NCI-H2171 (cell line): ENCODE measurements at regions not wholly inside any gene's neighbourhood (a gene's known extent, or its start where the extent isn't known, plus 50 kb on each side); places are given as distances from the start of the nearest gene placed in this dataset.

ENCODE experiments used
- DNase-seq: peaks from one replicate; lab custom pipeline; 2025; lab: John Stamatoyannopoulos, UW

DNA sequence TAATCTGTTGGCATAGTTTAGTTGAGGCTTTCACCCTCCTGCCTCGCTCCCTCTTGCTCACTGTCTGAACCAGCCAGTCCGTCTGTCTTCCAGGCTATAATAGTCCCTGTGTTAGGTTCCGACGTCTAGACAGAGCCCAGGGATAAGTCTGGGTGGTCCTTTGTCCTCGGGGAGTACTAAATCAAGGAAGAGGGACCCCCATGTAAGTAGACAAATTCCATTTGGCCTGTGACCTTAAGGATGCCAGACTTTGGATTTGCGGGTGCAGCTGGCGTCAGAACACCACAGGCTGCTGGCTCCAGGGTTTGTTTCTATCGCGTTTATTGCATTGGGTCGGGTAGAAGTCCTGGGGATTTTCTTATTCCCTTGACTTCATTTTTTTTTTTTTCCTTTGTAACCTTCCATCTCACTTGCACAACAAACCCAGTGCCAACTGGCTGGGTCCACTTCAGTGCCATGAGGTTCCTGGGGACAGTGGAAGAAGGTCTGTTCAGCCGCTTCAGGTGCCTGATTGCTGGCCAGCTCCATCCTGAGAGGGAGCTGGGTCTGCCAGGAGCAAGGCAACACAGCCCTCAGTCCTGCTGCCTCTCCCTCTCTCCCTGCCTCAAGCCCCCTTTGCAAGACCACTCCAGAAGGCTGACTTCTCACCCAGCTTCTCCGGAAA, 95.4 kb upstream of the KLHL25 start:
- DNase-seq: no peak

DNA sequence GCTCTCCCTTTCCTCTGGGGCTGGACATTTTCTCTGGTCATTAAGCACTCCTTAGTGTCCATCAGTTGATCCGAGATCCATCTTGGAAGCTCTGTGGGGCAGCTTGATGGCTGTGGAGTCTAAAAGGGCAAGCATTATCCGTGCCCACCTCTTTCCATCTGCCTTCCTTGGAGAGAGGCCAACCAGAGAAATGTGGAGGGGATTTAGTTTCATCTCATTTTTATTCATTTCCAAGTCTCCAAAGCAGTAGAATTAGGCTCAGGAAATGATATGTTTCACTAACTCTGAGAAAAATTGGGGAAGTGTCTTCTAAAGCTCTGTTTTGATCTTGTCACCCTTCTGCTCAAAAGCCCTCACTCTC, 95.9 kb upstream of the KLHL25 start:
- peak; percentile 52 for DNase-seq

DNA sequence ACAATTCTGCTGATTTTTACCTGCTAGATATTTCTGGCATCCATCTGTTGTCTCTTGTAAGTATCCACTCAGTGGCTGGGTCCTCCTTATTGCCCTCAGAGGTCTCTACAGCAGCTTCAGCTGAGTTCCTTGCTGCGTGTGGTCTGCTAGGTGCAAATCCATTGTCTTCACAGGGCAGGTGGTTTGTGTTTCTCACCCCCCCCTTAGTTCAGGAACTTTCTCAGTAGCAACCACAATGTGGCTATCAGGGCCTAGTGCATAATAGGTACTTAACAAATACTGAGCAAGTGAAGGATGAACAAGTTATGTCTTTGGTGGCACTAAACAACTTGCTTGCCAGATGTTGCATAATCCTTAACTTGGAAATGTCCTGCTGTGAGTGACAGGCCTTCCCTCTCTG, 96.7 kb upstream of the KLHL25 start:
- no peak for DNase-seq

DNA sequence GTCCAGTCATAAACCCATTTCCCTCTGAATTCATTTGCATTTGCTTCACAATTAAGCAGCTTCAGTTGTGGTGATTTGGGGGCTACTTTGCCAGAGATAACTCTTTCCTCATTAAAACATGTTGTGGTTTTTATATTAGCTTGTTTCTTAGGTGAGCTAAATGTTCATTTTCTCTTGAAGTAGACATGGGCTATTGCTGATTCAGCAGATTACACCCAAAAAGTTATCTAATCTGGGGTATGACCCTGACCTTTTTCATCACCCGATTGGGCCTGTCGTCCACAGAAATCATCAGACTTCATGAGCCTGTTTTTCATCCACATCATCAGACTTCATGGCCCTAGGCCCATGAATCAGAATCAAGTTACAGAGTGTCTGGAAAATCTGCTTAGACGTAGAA, 97.5 kb upstream of the KLHL25 start:
- no peak for DNase-seq

DNA sequence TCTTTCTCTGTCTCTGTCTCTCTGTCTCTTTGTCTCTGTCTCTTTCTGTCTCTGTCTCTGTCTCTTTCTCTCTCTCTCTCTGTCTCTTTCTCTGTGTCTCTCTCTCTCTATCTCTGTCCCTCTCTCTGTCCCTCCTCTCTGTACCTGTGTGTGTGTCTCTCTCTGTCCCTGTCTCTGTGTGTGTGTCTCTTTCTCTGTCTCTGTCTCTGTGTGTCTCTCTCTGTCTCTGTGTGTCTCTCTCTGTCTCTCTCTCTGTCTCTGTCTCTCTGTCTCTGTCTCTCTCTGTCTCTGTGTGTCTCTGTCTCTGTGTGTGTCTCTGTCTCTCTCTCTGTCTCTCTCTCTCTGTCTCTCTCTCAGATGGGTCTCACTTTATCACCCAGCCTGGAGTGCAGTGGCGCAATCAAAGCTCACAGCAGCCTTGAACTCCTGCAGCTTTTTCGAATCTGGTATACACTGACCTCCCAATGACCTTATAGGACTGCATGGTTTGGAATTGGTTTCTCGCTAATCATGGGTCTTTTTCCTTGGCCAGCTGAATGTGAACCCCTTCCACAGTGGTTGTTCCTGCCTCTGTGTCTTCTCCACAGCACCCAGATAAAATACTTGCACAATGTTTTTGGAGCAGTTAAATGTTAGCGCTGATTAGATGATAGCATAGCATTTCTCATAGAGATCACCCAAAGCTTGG, 102.6 kb upstream of the KLHL25 start:
- DNase-seq: no peak

DNA sequence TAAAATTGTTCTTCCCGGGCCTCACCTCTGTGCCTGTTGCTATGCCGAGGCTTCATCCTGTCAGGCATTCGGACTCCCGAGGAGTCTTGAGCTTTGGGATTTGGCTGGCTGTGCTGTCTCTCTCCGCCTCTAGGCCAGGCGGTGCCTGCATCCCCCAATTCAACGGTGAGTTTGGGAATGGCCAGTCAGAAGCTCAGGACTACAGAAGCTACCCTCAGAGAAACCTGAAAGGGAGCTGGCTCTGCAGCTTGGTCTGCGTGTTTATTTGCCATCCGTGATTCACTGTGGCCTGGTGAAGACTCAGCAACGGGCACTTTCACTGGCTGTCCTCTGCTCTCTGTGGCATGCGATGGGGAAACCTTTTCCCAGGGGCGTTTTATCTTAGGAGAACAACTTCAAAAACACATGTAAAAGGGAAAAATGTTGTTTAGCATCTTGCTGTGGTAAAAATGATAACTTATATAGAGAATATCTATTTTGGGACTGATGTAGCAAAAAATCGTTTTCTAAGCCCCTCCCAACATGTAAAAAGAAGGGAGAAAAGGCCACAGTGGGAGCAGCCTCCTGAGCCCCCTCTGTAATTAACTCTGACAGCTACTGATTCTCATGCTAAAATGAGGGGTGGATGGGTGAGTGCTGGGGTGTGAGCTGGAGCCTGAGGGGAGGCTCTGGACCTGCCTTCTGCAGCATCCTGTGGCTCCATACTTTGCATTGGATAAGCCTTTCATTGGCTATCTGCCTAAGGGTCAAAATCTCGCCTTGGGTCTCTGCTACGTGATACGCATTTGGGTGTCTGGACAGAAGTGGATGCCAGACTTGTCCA, 103.4 kb upstream of the KLHL25 start:
- no peak for DNase-seq

DNA sequence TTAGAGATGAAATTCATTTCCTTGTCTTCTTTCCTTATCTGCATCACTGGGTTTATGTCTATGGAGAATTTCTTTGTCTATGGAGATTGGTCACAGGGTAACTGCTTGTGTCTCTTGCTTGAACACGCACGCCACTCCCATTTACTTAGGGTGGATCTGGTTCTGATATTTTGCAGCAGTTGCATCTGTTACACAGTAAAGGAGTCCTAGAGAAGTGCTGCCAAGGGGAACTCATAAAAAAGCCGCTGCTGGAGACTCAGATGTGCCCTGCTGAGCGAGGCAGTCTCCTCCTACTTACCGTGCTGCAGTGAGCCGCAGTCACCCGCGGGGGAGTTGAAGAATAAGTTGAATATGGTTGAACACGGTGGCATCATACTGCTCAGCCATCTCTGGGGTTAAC, 105.2 kb upstream of the KLHL25 start:
- DNase-seq: peak; percentile 81

- DNase-seq: no peak
Observed at GRCh38 chr15:85905751-85906450, 111.2 kb upstream of the KLHL25 start.

- no peak for DNase-seq
Observed at GRCh38 chr15:85906640-85907039, 111.9 kb upstream of the KLHL25 start.

DNA sequence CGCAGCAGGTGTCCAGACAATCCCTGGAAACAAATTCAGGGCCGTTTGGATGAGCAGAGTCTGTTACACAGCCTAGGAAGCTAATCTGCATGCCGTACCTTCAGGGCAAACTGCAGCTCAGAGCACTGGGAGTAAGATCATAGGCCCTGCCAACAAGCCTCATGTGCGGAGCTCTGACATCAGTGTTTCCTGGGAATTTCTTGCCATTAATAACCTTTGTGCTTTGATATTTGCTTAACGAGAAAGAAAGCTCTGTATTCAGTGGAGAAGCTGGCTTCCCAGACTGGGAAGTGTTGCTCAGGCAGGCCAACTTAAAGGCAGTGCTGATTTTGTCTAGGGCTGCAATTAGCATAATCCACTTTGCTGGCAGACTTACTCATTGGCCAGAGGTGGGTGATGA, 116.1 kb upstream of the KLHL25 start:
- no peak for DNase-seq

GRCh38 chr15:85913461-85913860, 118.7 kb upstream of the KLHL25 start:
- DNase-seq: peak; percentile 85

GRCh38 chr15:85920956-85921355, 126.2 kb upstream of the KLHL25 start:
- no peak for DNase-seq

DNA sequence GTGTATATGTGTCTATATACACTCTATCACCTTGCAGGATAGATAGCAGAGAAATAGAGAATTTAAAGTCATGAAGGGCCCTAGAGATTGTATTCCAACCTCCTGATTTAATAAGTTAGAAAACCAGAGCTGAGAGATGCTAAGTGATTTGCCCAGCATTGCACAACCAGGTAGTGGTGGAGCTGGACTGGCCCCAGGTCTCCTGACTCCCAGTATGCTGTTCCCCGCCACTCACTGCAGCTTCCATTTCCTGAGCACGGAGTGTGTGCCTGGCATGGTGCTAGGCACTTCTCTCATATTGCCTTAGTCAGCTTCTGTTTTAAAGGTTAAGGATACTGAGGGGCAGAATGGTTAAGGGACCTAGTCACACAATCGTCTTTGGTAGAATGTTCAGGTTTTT, 129.4 kb upstream of the KLHL25 start:
- no peak for DNase-seq

GRCh38 chr15:85925649-85926237, 131.0 kb upstream of the KLHL25 start:
- no peak for DNase-seq

GRCh38 chr15:85926834-85927233, 132.1 kb upstream of the KLHL25 start:
- DNase-seq: no peak

GRCh38 chr15:85927931-85928537, 133.3 kb upstream of the KLHL25 start:
- no peak for DNase-seq

GRCh38 chr15:85929786-85930185, 135.1 kb upstream of the KLHL25 start:
- no peak for DNase-seq

GRCh38 chr15:85932391-85932790, 137.7 kb upstream of the KLHL25 start:
- no peak for DNase-seq

DNA sequence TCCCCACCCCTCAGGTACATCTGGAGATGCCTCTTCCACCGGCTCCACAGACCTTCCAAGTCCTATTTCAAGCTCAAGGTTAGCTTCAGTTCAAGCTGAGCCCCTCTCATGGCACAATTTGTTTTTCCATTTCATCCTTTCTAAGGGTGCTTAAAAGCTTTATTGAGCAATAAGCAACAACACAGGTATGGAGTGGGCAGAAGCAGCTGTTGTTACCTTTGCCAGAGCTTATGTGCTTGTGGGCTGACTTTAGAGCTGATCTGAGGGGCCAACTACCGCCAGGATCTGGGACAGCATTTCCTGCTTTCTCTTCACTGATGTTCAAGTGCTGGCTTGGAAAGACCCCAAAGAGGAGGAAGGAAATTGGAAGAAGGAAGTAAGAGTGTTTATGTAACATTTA, 140.0 kb upstream of the KLHL25 start:
- no peak for DNase-seq

DNA sequence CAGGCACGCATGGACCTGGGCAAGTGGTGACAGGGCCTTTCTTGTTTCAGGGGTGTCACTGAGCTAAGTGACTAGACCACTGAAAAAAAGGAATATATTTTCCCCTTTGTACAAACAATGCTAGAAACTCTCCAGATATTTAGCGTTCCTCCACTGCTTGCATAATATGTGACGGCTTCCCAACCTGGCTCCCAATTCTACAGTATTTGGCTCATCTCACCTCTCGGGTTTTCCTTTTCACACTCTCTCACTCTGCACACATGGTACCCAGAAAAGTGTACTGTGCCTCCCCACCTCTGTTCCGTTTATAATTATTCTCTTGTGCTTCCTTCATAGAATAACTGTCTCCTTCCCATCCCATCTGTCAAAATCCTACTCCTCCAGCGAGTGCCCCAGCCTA, 140.5 kb upstream of the KLHL25 start:
- no peak for DNase-seq

- DNase-seq: no peak
Observed at GRCh38 chr15:85937661-85938060, 142.0 kb upstream of the AGBL1 start.
